Vagina (tissue), 2 donors: ENCODE measurements at regions not wholly inside any gene's neighbourhood (a gene's known extent, or its start where the extent isn't known, plus 50 kb on each side); places are given as distances from the start of the nearest gene placed in this dataset.

Experiments used
- DNase-seq, 2 donors: peaks; one replicate each; pipeline ENCODE4 v3.0.0-alpha.2; 2017; ENCODE audit errors: extremely low spot score in 2 of 2
- H3K27ac ChIP-seq: fragments of 200-600 bp; sonication (generic); one replicate; pipeline ENCODE4 v1.5.1; 2019
- H3K27me3 ChIP-seq: fragments of 200-600 bp; sonication (generic); one replicate; pipeline ENCODE4 v1.5.1; 2019
- H3K36me3 ChIP-seq, 2 donors: fragments of 200-600 bp; sonication (generic); one replicate each; pipeline ENCODE4 v1.5.1; 2017 to 2019
- H3K4me1 ChIP-seq: fragments of 200-600 bp; sonication (generic); one replicate; pipeline ENCODE4 v1.5.1; 2019
- H3K4me3 ChIP-seq, 2 donors: fragments of 200-600 bp; sonication (generic); 1 replicate in 1 of 2; 2 replicates in 1 of 2; pipeline ENCODE4 v1.5.1; 2016 to 2019
- H3K9me3 ChIP-seq: fragments of 200-600 bp; sonication (generic); one replicate; pipeline ENCODE4 v1.5.1; 2019
- CTCF ChIP-seq, 3 experiments: fragments of 450-650 bp in 2 of 3; fragments of 200-600 bp in 1 of 3; sonication (generic) in 1 of 3; IDR thresholded peaks; one replicate each; pipeline ENCODE4 v1.5.1; 2017 to 2019; ENCODE audit warnings: antibody characterized with exemption in 3 of 3, mild to moderate bottlenecking in 2 of 3, moderate library complexity in 2 of 3
- POLR2A ChIP-seq, 2 donors: fragments of 450-650 bp; IDR thresholded peaks; one replicate each; pipeline ENCODE4 v1.6.1; 2017; ENCODE audit warnings: antibody characterized with exemption in 2 of 2, mild to moderate bottlenecking in 2 of 2, moderate library complexity in 2 of 2
- POLR2AphosphoS5 ChIP-seq, 2 donors: sonication (generic); formaldehyde crosslinking; IDR thresholded peaks; one replicate each; pipeline ENCODE4 v1.9.0; 2017; ENCODE audit warnings: antibody characterized with exemption in 2 of 2, mild to moderate bottlenecking in 2 of 2, low read depth in 1 of 2; ENCODE audit not compliant: insufficient read depth in 1 of 2
- intact Hi-C: fragments of 100-400 bp; cut with DNase I; formaldehyde crosslinking; loops from one replicate; pipeline ENCODE4 v1.15.1; 2023

GRCh38 chr17:63331301-63332061, 114.6 kb downstream of the CYB561 start:
- Histone ChIP-seq H3K27ac (no peak overlapping the region), H3K4me3 (no peak overlapping the region), H3K9me3 (no peaks in the 10 kb centered on the region), H3K27me3 (no peaks in the 10 kb centered on the region), H3K36me3 (no peaks in the 10 kb centered on the region), H3K4me1 (no peaks in the 10 kb centered on the region)
- intact Hi-C loops = no loop called here
- DNase-seq = no peak
- TF ChIP-seq POLR2A (IDR thresholded peaks at IDR 0.05) (no peak), POLR2AphosphoS5 (IDR thresholded peaks at IDR 0.05; ENCODE audit: insufficient read depth in 1 of 2, low read depth in 1 of 2) (no peak), CTCF (IDR thresholded peaks at IDR 0.05) (no peak)

GRCh38 chr17:63332286-63332685, 113.8 kb downstream of the CYB561 start:
- intact Hi-C loops = no loop called here
- no peak for DNase-seq
- H3K9me3 ChIP-seq = no peaks in the 10 kb centered on the region
- no peaks in the 10 kb centered on the region for H3K27me3 ChIP-seq
- H3K27ac ChIP-seq = no peak overlapping the region
- TF ChIP-seq POLR2A (IDR thresholded peaks at IDR 0.05) = no peak
- TF ChIP-seq POLR2AphosphoS5 (IDR thresholded peaks at IDR 0.05; ENCODE audit: insufficient read depth in 1 of 2, low read depth in 1 of 2) = no peak
- no peak for TF ChIP-seq CTCF (IDR thresholded peaks at IDR 0.05)
- H3K4me3 ChIP-seq = no peak overlapping the region
- H3K36me3 ChIP-seq = no peaks in the 10 kb centered on the region
- no peaks in the 10 kb centered on the region for H3K4me1 ChIP-seq

GRCh38 chr17:63333869-63334268, 112.2 kb downstream of the CYB561 start:
- intact Hi-C loops = no loop called here
- H3K27me3 ChIP-seq = no peaks in the 10 kb centered on the region
- H3K4me3 ChIP-seq = no peak overlapping the region
- no peaks in the 10 kb centered on the region for H3K36me3 ChIP-seq
- no peak overlapping the region for H3K27ac ChIP-seq
- H3K9me3 ChIP-seq = no peaks in the 10 kb centered on the region
- H3K4me1 ChIP-seq = no peaks in the 10 kb centered on the region
- TF ChIP-seq POLR2A (IDR thresholded peaks at IDR 0.05) = no peak
- no peak for DNase-seq

- no peaks in the 10 kb centered on the region for H3K4me1 ChIP-seq
These were observed 110.3 kb downstream of the CYB561 start for GRCh38 chr17:63335831-63336230.

GRCh38 chr17:63337579-63337978, 108.5 kb downstream of the CYB561 start:
- intact Hi-C loops = no loop called here
- no peak overlapping the region for H3K4me3 ChIP-seq
- no peaks in the 10 kb centered on the region for H3K9me3 ChIP-seq
- no peaks in the 10 kb centered on the region for H3K4me1 ChIP-seq
- no peak for TF ChIP-seq CTCF (IDR thresholded peaks at IDR 0.05)
- TF ChIP-seq POLR2AphosphoS5 (IDR thresholded peaks at IDR 0.05; ENCODE audit: insufficient read depth in 1 of 2, low read depth in 1 of 2) = no peak
- no peak for TF ChIP-seq POLR2A (IDR thresholded peaks at IDR 0.05)
- H3K27me3 ChIP-seq = no peaks in the 10 kb centered on the region
- no peak overlapping the region for H3K27ac ChIP-seq
- no peaks in the 10 kb centered on the region for H3K36me3 ChIP-seq
- DNase-seq = no peak

More at GRCh38 chr17:63335831-63336230, 110.3 kb downstream of the CYB561 start:
- intact Hi-C loops = no loop called here
- TF ChIP-seq CTCF (IDR thresholded peaks at IDR 0.05) = no peak
- TF ChIP-seq POLR2AphosphoS5 (IDR thresholded peaks at IDR 0.05; ENCODE audit: insufficient read depth in 1 of 2, low read depth in 1 of 2) = no peak
- no peak for TF ChIP-seq POLR2A (IDR thresholded peaks at IDR 0.05)
- no peak for DNase-seq
- Histone ChIP-seq H3K27ac (no peak overlapping the region), H3K36me3 (no peaks in the 10 kb centered on the region), H3K9me3 (no peaks in the 10 kb centered on the region), H3K4me3 (no peak overlapping the region), H3K27me3 (no peaks in the 10 kb centered on the region)
